ENCODE measurements at regions not wholly inside any gene's neighbourhood (a gene's known extent, or its start where the extent isn't known, plus 50 kb on each side); places are given as distances from the start of the nearest gene placed in this dataset.

GRCh38 chr13:40337651-40338050 lies 328.8 kb downstream of the FOXO1 start:
- DNase-seq, result no peak
- CTCF ChIA-PET, result no interaction called here
- H3K4me1 Mint-ChIP-seq (ENCODE audit: low read depth, unreplicated experiment), result peaks cover 77% of the 10 kb centered on the region
- H3K36me3 Mint-ChIP-seq (ENCODE audit: insufficient read depth, unreplicated experiment), result peaks cover 6% of the 10 kb centered on the region
- no peaks in the 10 kb centered on the region for H3K27me3 Mint-ChIP-seq (ENCODE audit: insufficient read depth, unreplicated experiment)
- POLR2A ChIA-PET, result no interaction called here
- TF ChIP-seq, protein P1, sequence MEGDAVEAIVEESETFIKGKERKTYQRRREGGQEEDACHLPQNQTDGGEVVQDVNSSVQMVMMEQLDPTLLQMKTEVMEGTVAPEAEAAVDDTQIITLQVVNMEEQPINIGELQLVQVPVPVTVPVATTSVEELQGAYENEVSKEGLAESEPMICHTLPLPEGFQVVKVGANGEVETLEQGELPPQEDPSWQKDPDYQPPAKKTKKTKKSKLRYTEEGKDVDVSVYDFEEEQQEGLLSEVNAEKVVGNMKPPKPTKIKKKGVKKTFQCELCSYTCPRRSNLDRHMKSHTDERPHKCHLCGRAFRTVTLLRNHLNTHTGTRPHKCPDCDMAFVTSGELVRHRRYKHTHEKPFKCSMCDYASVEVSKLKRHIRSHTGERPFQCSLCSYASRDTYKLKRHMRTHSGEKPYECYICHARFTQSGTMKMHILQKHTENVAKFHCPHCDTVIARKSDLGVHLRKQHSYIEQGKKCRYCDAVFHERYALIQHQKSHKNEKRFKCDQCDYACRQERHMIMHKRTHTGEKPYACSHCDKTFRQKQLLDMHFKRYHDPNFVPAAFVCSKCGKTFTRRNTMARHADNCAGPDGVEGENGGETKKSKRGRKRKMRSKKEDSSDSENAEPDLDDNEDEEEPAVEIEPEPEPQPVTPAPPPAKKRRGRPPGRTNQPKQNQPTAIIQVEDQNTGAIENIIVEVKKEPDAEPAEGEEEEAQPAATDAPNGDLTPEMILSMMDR (IDR thresholded peaks at IDR 0.05; ENCODE audit: insufficient read depth in 1 of 2, low read depth in 1 of 2, low read length in 1 of 2, severe bottlenecking in 1 of 2, unreplicated experiment in 1 of 2), result no peak
- H3K27ac Mint-ChIP-seq (ENCODE audit: unreplicated experiment), result peak overlapping the region; percentile 92
- no peaks in the 10 kb centered on the region for H3K9me3 ChIP-seq
- H3K4me1 ChIP-seq, result peaks cover 55% of the 10 kb centered on the region
- H3K27me3 ChIP-seq (replicated peaks; ENCODE audit: control insufficient read depth, insufficient read depth, low read length), result no peaks in the 10 kb centered on the region
- H3K9me3 Mint-ChIP-seq (ENCODE audit: unreplicated experiment), result peaks cover 24% of the 10 kb centered on the region
- H3K36me3 ChIP-seq (ENCODE audit: control insufficient read depth, insufficient read depth, low read length), result no peaks in the 10 kb centered on the region
- intact Hi-C loops (cut with micrococcal nuclease; ENCODE audit: unreplicated experiment), result no loop called here
- H3K4me3 ChIP-seq (ENCODE audit: low read depth, low read length), result no peak overlapping the region
- H3K4me3 Mint-ChIP-seq (ENCODE audit: unreplicated experiment), result no peak overlapping the region
- BruUV-seq (replicated peaks), result no TSS peak

DNA sequence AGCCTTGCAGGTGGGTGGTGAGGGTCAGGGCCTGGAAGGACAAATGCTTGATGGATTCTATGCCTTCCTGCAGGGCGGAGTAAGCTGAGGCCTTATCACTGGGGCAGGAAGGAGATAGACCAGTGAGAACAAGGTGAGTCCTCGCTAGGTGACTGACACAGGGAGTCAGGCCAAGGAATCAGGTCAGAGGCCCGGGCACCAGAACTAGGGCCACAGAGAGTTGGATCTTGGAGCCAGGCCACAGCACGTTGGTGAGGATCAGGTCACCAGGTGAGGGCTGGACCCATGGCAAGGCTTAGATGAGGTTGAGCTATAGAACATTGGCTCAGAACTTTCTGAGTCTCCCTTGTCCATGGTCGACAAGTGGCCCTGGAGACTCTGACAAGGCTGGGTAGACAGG lies 328.2 kb downstream of the FOXO1 start:
- TF ChIP-seq, protein P1 (IDR thresholded peaks at IDR 0.05; ENCODE audit: insufficient read depth in 1 of 2, low read depth in 1 of 2, low read length in 1 of 2, severe bottlenecking in 1 of 2, unreplicated experiment in 1 of 2), result no peak
- Histone ChIP-seq H3K4me3 (ENCODE audit: low read depth, low read length) (no peak overlapping the region), H3K27me3 (replicated peaks; ENCODE audit: control insufficient read depth, insufficient read depth, low read length) (no peaks in the 10 kb centered on the region), H3K36me3 (ENCODE audit: control insufficient read depth, insufficient read depth, low read length) (no peaks in the 10 kb centered on the region), H3K9me3 (no peaks in the 10 kb centered on the region), H3K4me1 (peaks cover 61% of the 10 kb centered on the region)
- peaks cover 24% of the 10 kb centered on the region for H3K9me3 Mint-ChIP-seq (ENCODE audit: unreplicated experiment)
- peaks cover 79% of the 10 kb centered on the region for H3K4me1 Mint-ChIP-seq (ENCODE audit: low read depth, unreplicated experiment)
- intact Hi-C loops (cut with micrococcal nuclease; ENCODE audit: unreplicated experiment), result no loop called here
- no TSS peak for BruUV-seq (replicated peaks)
- POLR2A ChIA-PET, result interaction anchor here (0.6 kb wide), 1 partner anchor 23 kb away, joined by 4 read pairs; no protein-coding TSS in a partner anchor
- H3K4me3 Mint-ChIP-seq (ENCODE audit: unreplicated experiment), result no peak overlapping the region
- no peak for DNase-seq
- peaks cover 6% of the 10 kb centered on the region for H3K36me3 Mint-ChIP-seq (ENCODE audit: insufficient read depth, unreplicated experiment)
- CTCF ChIA-PET, result no interaction called here
- H3K27me3 Mint-ChIP-seq (ENCODE audit: insufficient read depth, unreplicated experiment), result no peaks in the 10 kb centered on the region
- H3K27ac Mint-ChIP-seq (ENCODE audit: unreplicated experiment), result peak overlapping the region; percentile 92

DNA sequence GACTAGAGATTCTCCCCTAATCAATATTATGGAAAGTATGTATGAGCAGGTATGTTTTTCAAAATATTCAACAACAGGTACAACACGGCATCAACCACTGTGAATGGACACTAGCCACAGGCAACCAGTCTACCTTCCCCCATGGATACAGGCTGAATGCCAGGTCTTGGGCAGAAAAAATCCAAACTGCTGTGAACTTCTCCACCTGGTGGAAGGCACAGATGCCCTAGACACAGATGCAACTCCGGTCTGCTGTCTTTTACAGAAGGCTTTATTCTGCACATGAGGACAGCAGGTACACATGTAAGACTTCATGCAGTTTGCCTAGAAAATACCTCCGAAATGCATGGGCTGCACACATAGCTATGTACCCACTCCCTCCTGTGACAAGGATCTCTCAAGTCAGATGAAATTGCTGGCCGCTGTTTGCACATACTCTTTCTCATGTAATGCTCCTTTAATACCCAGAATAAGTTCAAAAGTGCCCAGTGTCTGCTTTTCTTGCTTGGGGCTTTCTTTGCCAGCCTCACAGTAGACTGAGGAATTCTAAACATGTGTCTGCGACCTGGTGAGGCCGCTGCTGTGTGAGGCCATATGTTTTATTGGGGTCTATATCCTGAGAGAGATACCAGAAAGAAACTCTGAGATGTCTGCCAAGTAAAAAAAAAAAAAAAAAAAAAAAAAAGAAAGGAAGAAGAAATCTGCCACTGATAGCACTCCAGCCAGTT lies 325.9 kb downstream of the FOXO1 start:
- ChIA-PET POLR2A (interaction anchor here (0.5 to 1.1 kb wide), 2 partner anchors 9 to 1356 kb away, joined by 3 read pairs; no protein-coding TSS in a partner anchor), CTCF (interaction anchor here (0.8 kb wide), 1 partner anchor 342 kb away, joined by 3 read pairs; no protein-coding TSS in a partner anchor)
- no peak overlapping the region for H3K4me3 ChIP-seq (ENCODE audit: low read depth, low read length)
- Mint-ChIP-seq H3K4me1 (ENCODE audit: low read depth, unreplicated experiment) (peaks cover 74% of the 10 kb centered on the region), H3K4me3 (ENCODE audit: unreplicated experiment) (peak overlapping the region; percentile 48), H3K36me3 (ENCODE audit: insufficient read depth, unreplicated experiment) (peaks cover 6% of the 10 kb centered on the region), H3K27me3 (ENCODE audit: insufficient read depth, unreplicated experiment) (no peaks in the 10 kb centered on the region), H3K27ac (ENCODE audit: unreplicated experiment) (peak overlapping the region; percentile 92), H3K9me3 (ENCODE audit: unreplicated experiment) (peaks cover 24% of the 10 kb centered on the region)
- no peaks in the 10 kb centered on the region for H3K36me3 ChIP-seq (ENCODE audit: control insufficient read depth, insufficient read depth, low read length)
- DNase-seq, result peak; percentile 62 to 77
- no TSS peak for BruUV-seq (replicated peaks)
- TF ChIP-seq, protein P1 (IDR thresholded peaks at IDR 0.05; ENCODE audit: insufficient read depth in 1 of 2, low read depth in 1 of 2, low read length in 1 of 2, severe bottlenecking in 1 of 2, unreplicated experiment in 1 of 2), result peak in 1 of 2 experiments; percentile 17
- H3K4me1 ChIP-seq, result peaks cover 62% of the 10 kb centered on the region
- H3K9me3 ChIP-seq, result no peaks in the 10 kb centered on the region
- intact Hi-C loops (cut with micrococcal nuclease; ENCODE audit: unreplicated experiment), result loop anchor here (2.0 to 5.0 kb wide), 3 partner anchors 247 to 326 kb away; partner anchors contain the start of gene FOXO1
- H3K27me3 ChIP-seq (replicated peaks; ENCODE audit: control insufficient read depth, insufficient read depth, low read length), result no peaks in the 10 kb centered on the region

All from Caco-2 (cell line).